ENCODE measurements at regions not wholly inside any gene's neighbourhood (a gene's known extent, or its start where the extent isn't known, plus 50 kb on each side); places are given as distances from the start of the nearest gene placed in this dataset.

DNA sequence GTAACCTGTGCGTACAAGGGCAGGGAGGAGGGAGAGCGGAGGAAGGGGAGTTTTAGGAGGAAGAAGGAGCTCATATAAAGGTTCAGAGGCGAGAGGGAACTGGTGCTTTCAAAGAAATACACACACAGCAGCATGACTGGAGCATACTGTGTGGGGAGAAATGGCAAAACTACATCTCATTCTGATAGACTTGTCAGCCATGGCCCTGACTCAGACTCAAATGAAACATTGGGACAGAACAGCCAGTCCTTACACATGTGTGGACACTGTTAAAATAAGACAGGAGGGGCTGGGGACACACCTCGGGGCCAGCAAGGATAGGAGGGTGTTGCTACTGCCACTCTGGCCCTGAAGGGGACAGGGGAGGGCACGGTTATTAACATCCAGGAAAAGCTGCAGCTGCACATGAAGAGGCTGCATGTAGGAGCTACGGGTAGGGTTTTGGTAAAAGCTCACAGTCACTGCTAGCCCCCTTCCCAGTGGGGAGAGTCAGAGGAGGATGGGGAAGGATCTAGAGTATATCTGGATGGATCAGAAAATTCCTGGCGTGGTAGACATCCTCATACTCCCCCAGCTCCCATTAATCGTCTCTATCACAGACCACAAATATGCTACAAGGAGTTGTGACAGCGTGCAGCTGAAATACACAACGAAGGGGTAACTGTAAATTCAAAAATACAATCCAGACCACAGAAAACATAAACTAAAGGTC is 110.5 kb downstream of the GATA6 start:
- FAIRE-seq, result no peak
- Histone ChIP-seq H3K4me2 (ENCODE audit: low read length) (no peak overlapping the region), H3K4me1 (ENCODE audit: insufficient read depth, low read length) (peaks cover 15% of the 10 kb centered on the region)

DNA sequence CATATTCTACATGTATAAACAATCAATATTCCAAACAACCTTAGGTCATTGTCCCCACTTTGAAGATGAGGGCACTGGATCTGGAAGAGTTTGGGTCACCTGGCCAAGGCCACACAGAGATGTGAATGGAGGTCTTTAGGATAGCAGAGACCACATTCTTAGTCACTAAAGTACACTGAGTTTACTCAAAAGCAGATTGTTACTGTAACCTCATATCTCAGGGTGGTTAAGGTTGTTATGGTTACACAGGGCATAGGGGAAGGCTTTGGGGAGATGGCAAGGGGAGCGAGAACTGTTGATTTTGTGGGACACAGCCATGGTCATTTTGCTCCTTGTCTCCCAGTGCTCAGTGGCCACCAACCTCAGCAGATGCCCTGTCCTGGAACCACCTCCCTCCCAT is 109.4 kb downstream of the GATA6 start:
- no peak overlapping the region for H3K4me2 ChIP-seq (ENCODE audit: low read length)
- no peak overlapping the region for H3K27ac ChIP-seq (ENCODE audit: low read depth, low read length)
- peaks cover 15% of the 10 kb centered on the region for H3K4me1 ChIP-seq (ENCODE audit: insufficient read depth, low read length)
- Mint-ChIP-seq H3K27ac (ENCODE audit: unreplicated experiment) (no peak overlapping the region), H3K27me3 (ENCODE audit: low read depth, unreplicated experiment) (peaks cover 15% of the 10 kb centered on the region), H3K36me3 (ENCODE audit: low read depth, unreplicated experiment) (peaks cover 2% of the 10 kb centered on the region), H3K9me3 (ENCODE audit: unreplicated experiment) (peaks cover 11% of the 10 kb centered on the region), H3K4me3 (ENCODE audit: unreplicated experiment) (no peak overlapping the region), H3K4me1 (ENCODE audit: low read depth, unreplicated experiment) (peaks cover 21% of the 10 kb centered on the region)
- H4K20me1 ChIP-seq (ENCODE audit: insufficient read depth, low read length), result no peaks in the 10 kb centered on the region
- H3K27me3 ChIP-seq (ENCODE audit: insufficient read depth, low read length), result peaks cover 2% of the 10 kb centered on the region
- FAIRE-seq (no peak), DNase-seq (ENCODE audit: low read depth) (no peak)
- TF ChIP-seq, protein P1, sequence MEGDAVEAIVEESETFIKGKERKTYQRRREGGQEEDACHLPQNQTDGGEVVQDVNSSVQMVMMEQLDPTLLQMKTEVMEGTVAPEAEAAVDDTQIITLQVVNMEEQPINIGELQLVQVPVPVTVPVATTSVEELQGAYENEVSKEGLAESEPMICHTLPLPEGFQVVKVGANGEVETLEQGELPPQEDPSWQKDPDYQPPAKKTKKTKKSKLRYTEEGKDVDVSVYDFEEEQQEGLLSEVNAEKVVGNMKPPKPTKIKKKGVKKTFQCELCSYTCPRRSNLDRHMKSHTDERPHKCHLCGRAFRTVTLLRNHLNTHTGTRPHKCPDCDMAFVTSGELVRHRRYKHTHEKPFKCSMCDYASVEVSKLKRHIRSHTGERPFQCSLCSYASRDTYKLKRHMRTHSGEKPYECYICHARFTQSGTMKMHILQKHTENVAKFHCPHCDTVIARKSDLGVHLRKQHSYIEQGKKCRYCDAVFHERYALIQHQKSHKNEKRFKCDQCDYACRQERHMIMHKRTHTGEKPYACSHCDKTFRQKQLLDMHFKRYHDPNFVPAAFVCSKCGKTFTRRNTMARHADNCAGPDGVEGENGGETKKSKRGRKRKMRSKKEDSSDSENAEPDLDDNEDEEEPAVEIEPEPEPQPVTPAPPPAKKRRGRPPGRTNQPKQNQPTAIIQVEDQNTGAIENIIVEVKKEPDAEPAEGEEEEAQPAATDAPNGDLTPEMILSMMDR (IDR thresholded peaks at IDR 0.05; ENCODE audit: insufficient read depth, low read depth, low read length), result no peak
- no peak for TF ChIP-seq EZH2 (IDR thresholded peaks at IDR 0.05; ENCODE audit: insufficient read depth, low read length)
- no peak overlapping the region for H3K4me3 ChIP-seq (ENCODE audit: insufficient read depth, low read depth, low read length)
- no peaks in the 10 kb centered on the region for H3K36me3 ChIP-seq (ENCODE audit: insufficient read depth, low read length)
- H2AFZ ChIP-seq (ENCODE audit: low read depth, low read length), result no peak overlapping the region
- H3K9me3 ChIP-seq (ENCODE audit: insufficient read depth, low read depth, low read length), result no peaks in the 10 kb centered on the region
- no peaks in the 10 kb centered on the region for H3K79me2 ChIP-seq (ENCODE audit: insufficient read depth, low read length)
- no peak overlapping the region for H3K9ac ChIP-seq (ENCODE audit: low read length)

More for the DNA sequence above, 110.5 kb downstream of the GATA6 start:
- Histone ChIP-seq H3K9ac (ENCODE audit: low read length) (no peak overlapping the region), H3K27ac (ENCODE audit: low read depth, low read length) (no peak overlapping the region), H3K27me3 (ENCODE audit: insufficient read depth, low read length) (no peaks in the 10 kb centered on the region), H3K36me3 (ENCODE audit: insufficient read depth, low read length) (no peaks in the 10 kb centered on the region), H3K9me3 (ENCODE audit: insufficient read depth, low read depth, low read length) (no peaks in the 10 kb centered on the region), H3K4me3 (ENCODE audit: insufficient read depth, low read depth, low read length) (no peak overlapping the region), H2AFZ (ENCODE audit: low read depth, low read length) (no peak overlapping the region), H4K20me1 (ENCODE audit: insufficient read depth, low read length) (no peaks in the 10 kb centered on the region), H3K79me2 (ENCODE audit: insufficient read depth, low read length) (no peaks in the 10 kb centered on the region)
- H3K9me3 Mint-ChIP-seq (ENCODE audit: unreplicated experiment), result peaks cover 4% of the 10 kb centered on the region
- H3K36me3 Mint-ChIP-seq (ENCODE audit: low read depth, unreplicated experiment), result peaks cover 2% of the 10 kb centered on the region
- peaks cover 22% of the 10 kb centered on the region for H3K4me1 Mint-ChIP-seq (ENCODE audit: low read depth, unreplicated experiment)
- H3K27me3 Mint-ChIP-seq (ENCODE audit: low read depth, unreplicated experiment), result peaks cover 6% of the 10 kb centered on the region
- peak; percentile 93 for DNase-seq (ENCODE audit: low read depth)
- peak overlapping the region; percentile 50 for H3K27ac Mint-ChIP-seq (ENCODE audit: unreplicated experiment)
- TF ChIP-seq, protein P1 (IDR thresholded peaks at IDR 0.05; ENCODE audit: insufficient read depth, low read depth, low read length), result no peak
- no peak for TF ChIP-seq EZH2 (IDR thresholded peaks at IDR 0.05; ENCODE audit: insufficient read depth, low read length)
- no peak overlapping the region for H3K4me3 Mint-ChIP-seq (ENCODE audit: unreplicated experiment)

DNA sequence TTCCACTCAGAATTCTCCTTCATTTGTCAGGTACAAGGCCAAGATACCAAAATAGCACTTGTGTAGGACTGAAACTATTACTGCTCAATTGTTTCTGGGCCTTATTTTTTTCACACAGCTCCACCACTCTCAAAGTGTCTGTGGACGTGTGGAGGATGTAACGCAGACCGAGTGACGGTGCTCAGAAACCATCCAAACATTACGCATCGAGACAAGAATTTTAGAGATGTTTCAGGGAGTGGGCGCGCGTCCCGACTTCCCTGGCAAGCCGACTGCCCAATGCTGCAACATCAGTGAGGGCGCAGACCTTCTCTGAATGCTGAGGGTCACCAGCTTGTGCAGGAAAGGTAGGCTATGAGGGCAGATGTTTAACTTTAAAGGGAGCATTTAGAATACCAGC is 108.4 kb downstream of the GATA6 start:
- no peak for TF ChIP-seq EZH2 (IDR thresholded peaks at IDR 0.05; ENCODE audit: insufficient read depth, low read length)
- TF ChIP-seq, protein P1 (IDR thresholded peaks at IDR 0.05; ENCODE audit: insufficient read depth, low read depth, low read length), result no peak
- DNase-seq (ENCODE audit: low read depth), result no peak
- Mint-ChIP-seq H3K27me3 (ENCODE audit: low read depth, unreplicated experiment) (peaks cover 18% of the 10 kb centered on the region), H3K36me3 (ENCODE audit: low read depth, unreplicated experiment) (peaks cover 2% of the 10 kb centered on the region), H3K27ac (ENCODE audit: unreplicated experiment) (no peak overlapping the region), H3K9me3 (ENCODE audit: unreplicated experiment) (peaks cover 11% of the 10 kb centered on the region), H3K4me3 (ENCODE audit: unreplicated experiment) (no peak overlapping the region), H3K4me1 (ENCODE audit: low read depth, unreplicated experiment) (peaks cover 11% of the 10 kb centered on the region)
- Histone ChIP-seq H4K20me1 (ENCODE audit: insufficient read depth, low read length) (no peaks in the 10 kb centered on the region), H3K79me2 (ENCODE audit: insufficient read depth, low read length) (no peaks in the 10 kb centered on the region), H3K9me3 (ENCODE audit: insufficient read depth, low read depth, low read length) (no peaks in the 10 kb centered on the region), H3K9ac (ENCODE audit: low read length) (no peak overlapping the region), H3K27me3 (ENCODE audit: insufficient read depth, low read length) (peaks cover 7% of the 10 kb centered on the region), H3K4me2 (ENCODE audit: low read length) (no peak overlapping the region), H3K4me1 (ENCODE audit: insufficient read depth, low read length) (peaks cover 6% of the 10 kb centered on the region), H2AFZ (ENCODE audit: low read depth, low read length) (no peak overlapping the region), H3K27ac (ENCODE audit: low read depth, low read length) (no peak overlapping the region), H3K4me3 (ENCODE audit: insufficient read depth, low read depth, low read length) (no peak overlapping the region), H3K36me3 (ENCODE audit: insufficient read depth, low read length) (no peaks in the 10 kb centered on the region)
- no peak for FAIRE-seq

Measured in astrocyte (in vitro differentiated cells and primary cell).